HG02970 (cell line): ENCODE measurements at regions not wholly inside any gene's neighbourhood (a gene's known extent, or its start where the extent isn't known, plus 50 kb on each side); places are given as distances from the start of the nearest gene placed in this dataset.

Source experiments
- ATAC-seq: cut with Tn5 transposase; IDR thresholded peaks from one replicate; pipeline ENCODE4 v1.9.1; 2021; ENCODE audit warnings: mild to moderate bottlenecking, moderate library complexity, moderate number of reproducible peaks; ENCODE audit not compliant: unreplicated experiment, low FRiP score

- no peak for ATAC-seq
Measured at GRCh38 chr15:92294759-92295158, 98.9 kb upstream of the ST8SIA2 start.

GRCh38 chr15:92304223-92304975 lies 89.3 kb upstream of the ST8SIA2 start:
- ATAC-seq: no peak

- ATAC-seq: no peak
Measured at GRCh38 chr15:92305343-92305742, 88.3 kb upstream of the ST8SIA2 start.

GRCh38 chr15:92306663-92307062 lies 87.0 kb upstream of the ST8SIA2 start:
- no peak for ATAC-seq

- ATAC-seq: no peak
Measured at GRCh38 chr15:92315144-92315543, 78.5 kb upstream of the ST8SIA2 start.

- no peak for ATAC-seq
Measured at GRCh38 chr15:92315595-92316211, 78.0 kb upstream of the ST8SIA2 start.

- no peak for ATAC-seq
Measured at GRCh38 chr15:92316586-92317295, 76.9 kb upstream of the ST8SIA2 start.

GRCh38 chr15:92320012-92320699 lies 73.5 kb upstream of the ST8SIA2 start:
- no peak for ATAC-seq

GRCh38 chr15:92322566-92323355 lies 70.9 kb upstream of the ST8SIA2 start:
- ATAC-seq: no peak

GRCh38 chr15:92323525-92323924 lies 70.2 kb upstream of the ST8SIA2 start:
- ATAC-seq: no peak

GRCh38 chr15:92324101-92324963 lies 69.3 kb upstream of the ST8SIA2 start:
- no peak for ATAC-seq

- no peak for ATAC-seq
Measured at GRCh38 chr15:92326236-92326635, 67.4 kb upstream of the ST8SIA2 start.

- no peak for ATAC-seq
Measured at GRCh38 chr15:92327033-92327432, 66.6 kb upstream of the ST8SIA2 start.

GRCh38 chr15:92328207-92328606 lies 65.5 kb upstream of the ST8SIA2 start:
- no peak for ATAC-seq

GRCh38 chr15:92332125-92332899 lies 61.4 kb upstream of the ST8SIA2 start:
- ATAC-seq: no peak

- ATAC-seq: no peak
Measured at GRCh38 chr15:92333709-92334108, 60.0 kb upstream of the ST8SIA2 start.

- no peak for ATAC-seq
Measured at GRCh38 chr15:92336419-92336987, 57.2 kb upstream of the ST8SIA2 start.

GRCh38 chr15:92339361-92339760 lies 54.3 kb upstream of the ST8SIA2 start:
- ATAC-seq: no peak
